Activated B cell treated with CpG ODN at 0.5 μM for 24 hours (primary cell): ENCODE measurements at regions not wholly inside any gene's neighbourhood (a gene's known extent, or its start where the extent isn't known, plus 50 kb on each side); places are given as distances from the start of the nearest gene placed in this dataset.
"Not testable (repeated sequence)": the region's sequence is repeated elsewhere in the genome, so short reads cannot be mapped to it uniquely, and the experiment has no call there.

Source experiments
- ATAC-seq: fragments of 200-7000 bp; cut with Tn5 transposase; one replicate; pipeline ENCODE4 v1.10.0; 2021; ENCODE audit warnings: low read depth, mild to moderate bottlenecking, moderate library complexity
- CTCF ChIA-PET: fragments of 350-600 bp; sonication (Branson Sonifier 250); formaldehyde crosslinking; loops from one replicate; lab custom pipeline; 2021; ENCODE audit warnings: antibody characterized with exemption; lab: Charles Lee
- POLR2A ChIA-PET: fragments of 350-600 bp; sonication (Branson Sonifier 250); formaldehyde crosslinking; loops from one replicate; lab custom pipeline; 2021; ENCODE audit warnings: antibody characterized with exemption; lab: Charles Lee
- DNase-seq: peaks from one replicate; pipeline ENCODE4 v3.0.0; 2022
- H3K27ac Mint-ChIP-seq: one replicate; pipeline ENCODE4 v1.8.0; 2020; ENCODE audit warnings: mixed read lengths
- H3K27me3 Mint-ChIP-seq: one replicate; pipeline ENCODE4 v1.8.0; 2021; ENCODE audit warnings: mixed read lengths
- H3K36me3 Mint-ChIP-seq: one replicate; pipeline ENCODE4 v1.8.0; 2021; ENCODE audit warnings: low read depth, mixed read lengths
- H3K4me1 Mint-ChIP-seq: one replicate; pipeline ENCODE4 v1.8.0; 2021; ENCODE audit warnings: mixed read lengths
- H3K4me3 Mint-ChIP-seq: one replicate; pipeline ENCODE4 v1.8.0; 2020; ENCODE audit warnings: mild to moderate bottlenecking, mixed read lengths
- H3K9me3 Mint-ChIP-seq: one replicate; pipeline ENCODE4 v1.8.0; 2020; ENCODE audit warnings: mixed read lengths
- intact Hi-C: fragments of 100-400 bp; cut with micrococcal nuclease; formaldehyde crosslinking; loops from one replicate; pipeline ENCODE4 v1.15.1; 2024
- TF ChIP-seq, protein P1 (sequence below): fragments of 200-600 bp; IDR thresholded peaks from one replicate; pipeline ENCODE4 v1.8.0; 2022; ENCODE audit warnings: antibody characterized with exemption, mild to moderate bottlenecking

DNA sequence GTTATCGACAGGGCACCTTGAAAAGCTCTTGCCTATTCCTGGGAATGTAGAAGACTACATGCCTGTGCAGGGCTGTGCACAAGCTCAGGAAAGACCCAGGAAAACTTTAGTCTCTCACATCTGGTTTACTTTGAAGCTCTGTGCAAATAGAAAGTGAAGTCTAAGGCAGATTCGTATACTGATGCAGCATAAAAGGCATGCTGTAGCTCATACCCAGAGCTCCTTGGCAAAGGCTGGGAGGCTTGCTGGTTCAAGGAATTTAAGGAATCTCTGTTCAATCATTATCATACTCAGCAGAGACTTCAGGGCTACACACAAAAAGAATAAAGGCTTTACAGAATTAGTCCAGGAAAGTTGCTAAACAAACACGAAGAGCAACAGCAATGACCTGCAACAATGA lies 192.0 kb downstream of the OTUD1 start:
- peaks cover 6% of the 10 kb centered on the region for H3K27me3 Mint-ChIP-seq
- H3K4me1 Mint-ChIP-seq, result no peaks in the 10 kb centered on the region
- no peak overlapping the region for H3K4me3 Mint-ChIP-seq
- H3K36me3 Mint-ChIP-seq, result no peaks in the 10 kb centered on the region
- peaks cover 6% of the 10 kb centered on the region for H3K9me3 Mint-ChIP-seq
- ChIA-PET POLR2A (no interaction called here), CTCF (no interaction called here)
- no peak for DNase-seq
- intact Hi-C loops, result no loop called here
- no peak overlapping the region for H3K27ac Mint-ChIP-seq
- ATAC-seq, result no peak
- TF ChIP-seq, protein P1, sequence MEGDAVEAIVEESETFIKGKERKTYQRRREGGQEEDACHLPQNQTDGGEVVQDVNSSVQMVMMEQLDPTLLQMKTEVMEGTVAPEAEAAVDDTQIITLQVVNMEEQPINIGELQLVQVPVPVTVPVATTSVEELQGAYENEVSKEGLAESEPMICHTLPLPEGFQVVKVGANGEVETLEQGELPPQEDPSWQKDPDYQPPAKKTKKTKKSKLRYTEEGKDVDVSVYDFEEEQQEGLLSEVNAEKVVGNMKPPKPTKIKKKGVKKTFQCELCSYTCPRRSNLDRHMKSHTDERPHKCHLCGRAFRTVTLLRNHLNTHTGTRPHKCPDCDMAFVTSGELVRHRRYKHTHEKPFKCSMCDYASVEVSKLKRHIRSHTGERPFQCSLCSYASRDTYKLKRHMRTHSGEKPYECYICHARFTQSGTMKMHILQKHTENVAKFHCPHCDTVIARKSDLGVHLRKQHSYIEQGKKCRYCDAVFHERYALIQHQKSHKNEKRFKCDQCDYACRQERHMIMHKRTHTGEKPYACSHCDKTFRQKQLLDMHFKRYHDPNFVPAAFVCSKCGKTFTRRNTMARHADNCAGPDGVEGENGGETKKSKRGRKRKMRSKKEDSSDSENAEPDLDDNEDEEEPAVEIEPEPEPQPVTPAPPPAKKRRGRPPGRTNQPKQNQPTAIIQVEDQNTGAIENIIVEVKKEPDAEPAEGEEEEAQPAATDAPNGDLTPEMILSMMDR, result no peak

DNA sequence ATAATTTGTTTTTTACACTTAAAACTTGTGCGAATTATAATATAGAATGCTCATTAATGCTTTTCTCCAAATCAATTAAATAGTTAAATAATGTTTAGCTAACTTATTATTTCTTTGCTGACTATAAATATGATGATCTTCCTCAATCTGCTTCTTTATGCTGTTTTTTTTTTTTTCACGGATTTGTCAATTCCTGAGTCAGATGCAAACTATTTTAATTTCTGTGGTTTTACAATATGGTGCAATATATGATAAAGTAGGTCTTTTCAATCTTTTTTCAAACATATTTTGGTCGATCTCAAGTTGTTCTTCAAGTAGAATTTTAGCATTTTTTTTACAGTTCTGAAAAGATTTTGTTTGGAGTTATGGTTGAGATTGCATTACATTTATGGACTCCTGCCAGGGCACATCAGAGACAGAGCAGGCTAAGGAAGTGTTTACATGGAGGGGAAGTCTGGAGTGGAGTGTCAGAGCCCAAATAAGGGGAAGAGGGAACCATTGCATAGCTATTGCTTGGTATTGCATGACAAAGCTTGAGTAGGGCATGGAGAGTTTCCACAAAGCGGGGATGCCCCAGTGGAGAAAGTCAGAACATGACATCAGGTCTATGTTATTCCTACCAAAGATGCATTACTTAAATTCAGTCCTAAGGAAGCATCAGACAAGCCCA lies 204.4 kb downstream of the OTUD1 start:
- Mint-ChIP-seq H3K27ac (no peak overlapping the region), H3K9me3 (no peaks in the 10 kb centered on the region), H3K36me3 (no peaks in the 10 kb centered on the region), H3K4me1 (no peaks in the 10 kb centered on the region), H3K27me3 (no peaks in the 10 kb centered on the region), H3K4me3 (no peak overlapping the region)
- ChIA-PET POLR2A (no interaction called here), CTCF (interaction anchor here (1.2 kb wide), 1 partner anchor 9 kb away, joined by 3 read pairs; no protein-coding TSS in a partner anchor)
- DNase-seq (no peak), ATAC-seq (no peak)
- TF ChIP-seq, protein P1, result no peak
- intact Hi-C loops, result no loop called here

DNA sequence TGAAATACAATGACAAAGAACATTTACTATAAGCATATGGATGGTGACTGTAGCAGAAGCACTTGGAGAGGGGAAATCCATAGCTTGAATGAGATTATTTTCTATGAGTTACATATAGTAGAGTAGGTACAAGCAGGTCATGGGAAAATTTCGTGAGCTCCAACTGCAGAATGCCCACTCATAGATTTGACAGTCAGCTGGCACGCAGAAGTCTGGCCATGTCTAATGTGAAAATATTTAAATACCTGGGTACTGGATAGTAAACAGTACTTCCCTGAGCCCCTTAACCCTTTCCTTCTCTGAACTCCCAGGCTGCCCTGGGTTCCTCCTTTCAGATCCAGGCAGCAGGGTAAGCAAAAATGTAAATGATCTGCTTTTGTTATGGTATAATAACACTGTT lies 209.7 kb downstream of the OTUD1 start:
- Mint-ChIP-seq H3K36me3 (no peaks in the 10 kb centered on the region), H3K4me3 (no peak overlapping the region), H3K9me3 (no peaks in the 10 kb centered on the region), H3K4me1 (no peaks in the 10 kb centered on the region), H3K27ac (no peak overlapping the region), H3K27me3 (peaks cover 4% of the 10 kb centered on the region)
- ChIA-PET POLR2A (no interaction called here), CTCF (no interaction called here)
- ATAC-seq (no peak), DNase-seq (no peak)
- intact Hi-C loops, result no loop called here
- TF ChIP-seq, protein P1, result no peak

DNA sequence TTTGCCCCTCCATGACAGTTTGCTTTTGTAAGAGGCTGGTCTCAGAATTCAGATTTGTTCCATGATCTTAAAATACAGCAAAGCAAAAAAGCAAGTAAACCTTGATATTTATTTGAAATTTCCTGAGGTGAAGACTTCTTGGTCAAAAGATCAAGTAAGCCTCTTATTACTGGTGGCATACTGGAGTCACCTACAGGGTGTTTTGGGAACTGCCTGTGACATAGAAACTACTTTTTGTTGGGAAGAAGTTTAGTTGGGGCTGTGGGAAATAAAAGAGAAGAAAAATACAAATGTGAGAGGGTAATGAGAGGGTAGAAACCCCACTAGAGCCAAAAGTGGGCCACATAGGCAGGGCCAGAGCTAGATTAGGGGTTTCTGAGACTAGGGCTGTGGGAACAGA lies 217.9 kb downstream of the OTUD1 start:
- DNase-seq (no peak), ATAC-seq (no peak)
- H3K27ac Mint-ChIP-seq, result no peak overlapping the region
- H3K9me3 Mint-ChIP-seq, result no peaks in the 10 kb centered on the region
- H3K27me3 Mint-ChIP-seq, result no peaks in the 10 kb centered on the region
- no peak overlapping the region for H3K4me3 Mint-ChIP-seq
- POLR2A ChIA-PET, result no interaction called here
- CTCF ChIA-PET, result no interaction called here
- TF ChIP-seq, protein P1, result no peak
- no peaks in the 10 kb centered on the region for H3K4me1 Mint-ChIP-seq
- no peaks in the 10 kb centered on the region for H3K36me3 Mint-ChIP-seq
- intact Hi-C loops, result loop anchor here (1.0 kb wide), 1 partner anchor 341 kb away; no protein-coding TSS in a partner anchor

DNA sequence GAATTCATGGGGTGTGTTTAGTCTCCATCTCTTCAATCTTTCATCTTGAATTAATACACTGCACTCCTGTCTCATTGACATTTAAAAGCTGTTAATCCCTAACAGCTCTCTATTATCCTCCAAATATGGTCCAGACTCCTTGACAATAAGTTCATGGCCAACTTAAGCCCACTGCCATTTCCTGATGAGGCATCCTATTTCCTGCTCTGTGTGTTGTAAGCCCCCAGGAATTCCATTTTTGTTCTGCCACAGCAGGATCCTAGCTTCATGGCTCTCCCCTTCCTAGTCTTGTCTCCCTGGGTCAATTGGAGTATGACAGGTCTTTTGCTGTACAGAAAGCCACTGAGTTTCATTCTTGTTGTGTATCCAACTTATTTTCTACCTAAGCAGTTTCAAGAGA lies 218.8 kb downstream of the OTUD1 start:
- ATAC-seq (no peak), DNase-seq (no peak)
- H3K27ac Mint-ChIP-seq, result no peak overlapping the region
- H3K4me3 Mint-ChIP-seq, result no peak overlapping the region
- intact Hi-C loops, result no loop called here
- ChIA-PET CTCF (no interaction called here), POLR2A (no interaction called here)
- TF ChIP-seq, protein P1, result no peak
- H3K9me3 Mint-ChIP-seq, result no peaks in the 10 kb centered on the region
- no peaks in the 10 kb centered on the region for H3K27me3 Mint-ChIP-seq
- no peaks in the 10 kb centered on the region for H3K36me3 Mint-ChIP-seq
- H3K4me1 Mint-ChIP-seq, result no peaks in the 10 kb centered on the region

DNA sequence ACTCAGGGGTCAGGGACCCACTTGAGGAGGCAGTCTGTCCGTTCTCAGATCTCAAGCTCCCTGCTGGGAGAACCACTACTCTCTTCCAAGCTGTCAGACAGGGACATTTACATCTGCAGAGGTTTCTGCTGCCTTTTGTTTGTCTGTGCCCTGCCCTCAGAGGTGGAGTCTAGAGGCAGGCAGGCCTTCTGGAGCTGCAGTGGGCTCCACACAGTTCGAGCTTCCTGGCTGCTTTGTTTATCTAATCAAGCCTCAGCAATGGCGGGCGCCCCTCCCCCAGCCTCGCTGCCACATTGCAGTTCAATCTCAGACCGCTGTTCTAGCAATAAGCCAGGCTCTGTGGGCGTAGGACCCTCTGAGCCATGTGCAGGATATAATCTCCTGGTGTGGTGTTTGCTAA lies 233.0 kb downstream of the OTUD1 start:
- DNase-seq, POLR2A ChIA-PET, H3K36me3 Mint-ChIP-seq, ATAC-seq, H3K27ac Mint-ChIP-seq, H3K4me3 Mint-ChIP-seq, CTCF ChIA-PET, H3K4me1 Mint-ChIP-seq, H3K27me3 Mint-ChIP-seq, H3K9me3 Mint-ChIP-seq, intact Hi-C loops: not testable (repeated sequence)
